Peyer's patch (tissue), 4 donors: ENCODE measurements at regions not wholly inside any gene's neighbourhood (a gene's known extent, or its start where the extent isn't known, plus 50 kb on each side); places are given as distances from the start of the nearest gene placed in this dataset.

Experiments used
- DNase-seq, 3 donors: peaks; one replicate each; pipeline ENCODE4 v3.0.0-alpha.2; 2017 to 2019
- H3K27ac ChIP-seq, 4 donors: fragments of 200-600 bp; sonication (generic); one replicate each; pipeline ENCODE4 v1.5.1; 2016 to 2019
- H3K27me3 ChIP-seq, 2 donors: fragments of 200-600 bp; sonication (generic); one replicate each; pipeline ENCODE4 v1.5.1; 2019
- H3K36me3 ChIP-seq, 3 donors: fragments of 200-600 bp; sonication (generic); one replicate each; pipeline ENCODE4 v1.5.1; 2016 to 2019
- H3K4me1 ChIP-seq, 4 donors: fragments of 200-600 bp; sonication (generic); one replicate each; pipeline ENCODE4 v1.5.1; 2016 to 2019
- H3K4me3 ChIP-seq, 4 donors: fragments of 200-600 bp; sonication (generic); 1 replicate in 3 of 4; 2 replicates in 1 of 4; pipeline ENCODE4 v1.5.1; 2016 to 2019; ENCODE audit warnings: mild to moderate bottlenecking in 1 of 4
- H3K9me3 ChIP-seq, 4 donors: fragments of 200-600 bp; sonication (generic); one replicate each; pipeline ENCODE4 v1.5.1; 2016 to 2019; ENCODE audit warnings: mild to moderate bottlenecking in 1 of 4
- CTCF ChIP-seq, 6 experiments: fragments of 450-650 bp in 4 of 6; fragments of 200-600 bp in 2 of 6; sonication (generic) in 1 of 6; IDR thresholded peaks; one replicate each; pipeline ENCODE4 v1.5.1; 2017 to 2019; ENCODE audit warnings: antibody characterized with exemption in 6 of 6, mild to moderate bottlenecking in 3 of 6, moderate library complexity in 1 of 6
- POLR2A ChIP-seq, 2 donors: fragments of 450-650 bp; IDR thresholded peaks; one replicate each; pipeline ENCODE4 v1.5.1; 2017; ENCODE audit warnings: antibody characterized with exemption in 2 of 2, mild to moderate bottlenecking in 2 of 2, moderate library complexity in 2 of 2

- Histone ChIP-seq H3K4me1 (no peaks in the 10 kb centered on the region), H3K27ac (no peak overlapping the region), H3K36me3 (no peaks in the 10 kb centered on the region), H3K4me3 (no peak overlapping the region), H3K9me3 (no peaks in the 10 kb centered on the region), H3K27me3 (no peaks in the 10 kb centered on the region)
- no peak for TF ChIP-seq POLR2A (IDR thresholded peaks at IDR 0.05)
- no peak for TF ChIP-seq CTCF (IDR thresholded peaks at IDR 0.05)
- no peak for DNase-seq
Observed at GRCh38 chr5:171711571-171711970, 74.0 kb upstream of the SMIM23 start.

- H3K36me3 ChIP-seq = no peaks in the 10 kb centered on the region
- no peak for DNase-seq
- TF ChIP-seq POLR2A (IDR thresholded peaks at IDR 0.05) (no peak), CTCF (IDR thresholded peaks at IDR 0.05) (no peak)
- H3K4me3 ChIP-seq = no peak overlapping the region
- no peaks in the 10 kb centered on the region for H3K27me3 ChIP-seq
- H3K9me3 ChIP-seq = no peaks in the 10 kb centered on the region
- no peak overlapping the region for H3K27ac ChIP-seq
- H3K4me1 ChIP-seq = no peaks in the 10 kb centered on the region
Observed at GRCh38 chr5:171712616-171713015, 73.0 kb upstream of the SMIM23 start.

GRCh38 chr5:171713152-171713551 is 72.5 kb upstream of the SMIM23 start:
- H3K4me3 ChIP-seq = no peak overlapping the region
- H3K27me3 ChIP-seq = no peaks in the 10 kb centered on the region
- H3K9me3 ChIP-seq = no peaks in the 10 kb centered on the region
- DNase-seq = no peak
- H3K36me3 ChIP-seq = no peaks in the 10 kb centered on the region
- TF ChIP-seq POLR2A (IDR thresholded peaks at IDR 0.05) = no peak
- no peak for TF ChIP-seq CTCF (IDR thresholded peaks at IDR 0.05)
- H3K27ac ChIP-seq = no peak overlapping the region
- H3K4me1 ChIP-seq = no peaks in the 10 kb centered on the region

DNA sequence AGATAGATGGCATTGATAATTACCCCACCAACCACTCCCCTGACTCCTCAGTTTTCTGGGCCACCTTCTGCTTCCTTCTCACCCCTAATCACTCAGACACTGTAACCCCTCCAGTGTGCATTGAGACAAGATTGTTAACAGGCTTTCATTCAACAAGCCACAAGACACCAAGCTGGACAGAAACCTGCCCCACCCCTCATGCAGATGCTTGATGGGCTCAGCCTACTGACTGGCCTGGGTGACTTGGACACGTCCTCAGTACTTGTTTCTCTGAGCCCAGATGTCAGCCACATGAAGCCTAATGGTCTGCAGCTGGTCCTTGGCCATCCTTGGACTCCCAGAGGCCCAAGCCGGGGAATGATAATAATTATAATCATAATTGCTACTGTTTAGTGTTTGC is 71.4 kb upstream of the SMIM23 start:
- H3K9me3 ChIP-seq = no peaks in the 10 kb centered on the region

GRCh38 chr5:171714851-171715250 is 70.8 kb upstream of the SMIM23 start:
- no peak for TF ChIP-seq POLR2A (IDR thresholded peaks at IDR 0.05)
- TF ChIP-seq CTCF (IDR thresholded peaks at IDR 0.05) = no peak
- Histone ChIP-seq H3K27ac (no peak overlapping the region), H3K9me3 (no peaks in the 10 kb centered on the region), H3K36me3 (no peaks in the 10 kb centered on the region), H3K4me1 (no peaks in the 10 kb centered on the region), H3K4me3 (no peak overlapping the region), H3K27me3 (no peaks in the 10 kb centered on the region)
- DNase-seq = no peak

More for the DNA sequence above, 71.4 kb upstream of the SMIM23 start:
- Histone ChIP-seq H3K27me3 (no peaks in the 10 kb centered on the region), H3K4me1 (no peaks in the 10 kb centered on the region), H3K36me3 (no peaks in the 10 kb centered on the region), H3K27ac (no peak overlapping the region), H3K4me3 (no peak overlapping the region)
- no peak for DNase-seq
- TF ChIP-seq POLR2A (IDR thresholded peaks at IDR 0.05) = no peak
- TF ChIP-seq CTCF (IDR thresholded peaks at IDR 0.05) = no peak

DNA sequence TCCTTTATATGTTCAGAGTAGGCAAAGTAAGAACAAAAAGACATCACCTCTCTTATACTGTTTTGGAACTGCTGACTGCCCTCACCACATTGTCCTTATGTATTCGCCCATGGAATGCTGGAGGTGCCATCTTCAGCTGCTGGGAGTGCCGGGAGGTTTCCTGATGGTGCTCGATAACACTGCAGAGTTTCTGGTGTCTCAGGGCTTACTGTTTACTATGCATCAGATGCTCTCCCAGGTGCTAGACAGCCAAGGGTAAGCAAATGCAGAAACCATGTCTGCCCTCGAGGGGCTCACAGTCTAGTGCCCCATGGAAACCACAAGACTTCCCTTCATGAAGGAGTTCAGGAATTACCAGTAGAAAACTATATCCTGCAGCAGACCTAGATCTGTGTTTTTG is 70.1 kb upstream of the SMIM23 start:
- TF ChIP-seq CTCF (IDR thresholded peaks at IDR 0.05) = no peak
- no peak for TF ChIP-seq POLR2A (IDR thresholded peaks at IDR 0.05)
- DNase-seq = no peak
- Histone ChIP-seq H3K4me1 (no peaks in the 10 kb centered on the region), H3K9me3 (no peaks in the 10 kb centered on the region), H3K27ac (no peak overlapping the region), H3K36me3 (no peaks in the 10 kb centered on the region), H3K4me3 (no peak overlapping the region), H3K27me3 (no peaks in the 10 kb centered on the region)
